Astrocyte of the hippocampus (primary cell): ENCODE measurements at regions not wholly inside any gene's neighbourhood (a gene's known extent, or its start where the extent isn't known, plus 50 kb on each side); places are given as distances from the start of the nearest gene placed in this dataset.
A peak's percentile ranks its signal among the peaks of the same experiment; 100 is the strongest.
"Not testable (repeated sequence)": the region's sequence is repeated elsewhere in the genome, so short reads cannot be mapped to it uniquely, and the experiment has no call there.

Experiments
- DNase-seq: peaks from one replicate; pipeline ENCODE4 v3.0.0; 2011; ENCODE audit warnings: low read depth, low spot score

DNA sequence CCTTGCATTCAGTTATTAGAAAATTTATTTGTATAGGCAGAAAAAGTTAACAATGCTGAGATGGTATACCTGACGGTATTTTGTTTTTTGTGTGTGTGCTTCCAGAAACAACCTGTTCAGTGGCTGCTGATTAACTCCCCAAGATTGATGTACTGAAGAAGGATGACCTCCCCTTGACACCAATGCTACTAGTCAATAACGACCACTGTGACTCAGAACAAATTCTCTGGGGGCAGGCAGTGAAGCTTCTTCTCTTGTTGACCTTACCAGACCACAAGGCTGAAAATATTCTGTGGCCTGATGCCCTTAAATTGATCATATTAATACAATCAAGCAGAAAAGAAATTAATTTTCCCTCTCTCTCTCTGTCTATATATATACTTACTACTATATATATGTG is 1182.9 kb upstream of the CRIM1 start:
- no peak for DNase-seq

DNA sequence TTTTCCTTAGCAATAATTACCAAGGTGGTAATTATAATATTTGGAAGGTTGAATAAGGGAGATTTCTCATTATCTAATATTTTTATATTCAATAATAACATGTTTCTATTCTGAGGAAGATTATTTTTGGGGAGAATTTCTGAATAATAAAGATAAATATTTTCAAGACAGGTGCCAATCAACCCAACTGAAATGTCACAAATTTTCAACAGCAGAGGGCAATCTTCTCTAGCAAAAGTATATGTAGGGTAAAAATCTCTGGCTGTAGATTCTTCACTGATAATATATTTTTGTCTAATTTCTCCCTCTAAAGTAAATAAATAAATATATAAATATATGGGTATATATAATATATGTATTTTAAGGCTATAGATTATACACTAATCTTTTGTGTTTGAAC is 1187.2 kb upstream of the CRIM1 start:
- DNase-seq, result no peak

DNA sequence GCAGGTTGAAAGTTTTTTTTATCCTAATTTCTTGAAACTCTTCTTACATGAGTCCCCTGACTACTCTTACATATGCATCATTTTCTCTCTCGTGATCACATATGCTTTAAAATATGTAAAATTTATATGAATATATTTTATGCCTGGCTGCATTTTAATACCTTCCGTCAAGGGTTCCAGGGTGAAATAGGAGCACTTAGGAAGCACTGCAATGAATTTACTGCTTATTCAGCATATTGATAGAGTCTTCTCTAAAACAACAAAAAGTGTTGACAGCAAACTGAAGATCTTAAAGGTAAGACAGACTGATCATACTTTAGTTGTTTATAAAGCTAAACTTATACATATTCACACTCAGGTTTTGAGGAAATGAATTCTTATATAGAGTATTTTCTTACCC is 1191.6 kb upstream of the CRIM1 start:
- no peak for DNase-seq

DNA sequence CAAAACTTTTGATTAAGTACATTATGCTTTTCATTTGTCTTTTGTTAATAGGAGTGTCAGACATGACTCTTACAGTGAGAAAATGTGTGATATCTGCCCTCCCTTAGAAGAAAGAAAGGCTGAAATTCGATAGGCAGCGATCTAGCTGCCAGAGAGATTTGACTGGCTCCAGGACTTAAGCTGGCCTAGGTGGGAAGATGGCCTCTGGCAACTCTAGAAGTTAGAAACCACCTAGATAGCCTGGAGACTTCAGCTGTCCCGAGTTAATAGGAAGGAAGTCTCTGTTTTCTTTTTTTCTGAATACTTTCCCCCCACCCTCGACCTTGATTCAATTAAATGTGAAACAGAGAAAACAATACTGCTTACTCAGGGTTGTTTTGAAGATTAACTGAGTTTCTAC is 1194.7 kb upstream of the CRIM1 start:
- no peak for DNase-seq

DNA sequence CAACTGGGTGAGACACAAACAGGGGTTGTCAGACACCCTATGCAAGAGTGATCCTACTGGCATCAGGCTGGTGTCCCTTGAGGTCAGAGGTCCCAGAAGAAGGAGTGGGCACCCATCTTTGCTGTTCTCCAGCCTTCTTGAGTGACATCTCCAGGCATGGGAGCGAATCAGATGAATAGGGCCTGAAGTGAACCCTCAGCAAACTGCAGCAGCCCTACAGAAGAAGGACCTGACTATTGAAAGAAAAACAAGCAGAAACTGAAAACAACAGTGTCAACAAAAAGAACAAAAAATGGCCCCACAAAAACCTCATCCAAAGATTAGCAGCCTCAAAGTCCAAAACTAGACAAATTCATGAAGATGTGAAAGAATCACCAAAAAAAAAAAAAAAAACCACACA is 1229.7 kb upstream of the CRIM1 start:
- DNase-seq, result no peak

- no peak for DNase-seq
These were observed 1230.3 kb upstream of the CRIM1 start for GRCh38 chr2:35125278-35125677.

GRCh38 chr2:35116151-35116550 is 1239.4 kb upstream of the CRIM1 start:
- no peak for DNase-seq

- DNase-seq, result peak; percentile 6
These were observed 1240.8 kb upstream of the CRIM1 start for GRCh38 chr2:35114765-35115164.

DNA sequence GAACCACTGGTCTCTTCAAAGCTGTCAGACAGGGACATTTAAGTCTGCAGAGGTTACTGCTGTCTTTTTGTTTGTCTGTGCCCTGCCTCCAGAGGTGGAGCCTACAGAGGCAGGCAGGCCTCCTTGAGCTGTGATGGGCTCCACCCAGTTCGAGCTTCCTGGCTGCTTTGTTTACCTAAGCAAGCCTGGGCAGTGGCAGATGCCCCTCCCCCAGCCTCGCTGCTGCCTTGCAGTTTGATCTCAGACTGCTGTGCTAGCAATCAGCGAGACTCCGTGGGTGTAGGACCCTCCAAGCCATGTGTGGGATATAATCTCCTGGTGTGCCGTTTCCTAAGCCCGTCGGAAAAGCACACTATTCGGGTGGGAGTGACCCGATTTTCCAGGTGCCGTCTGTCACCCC is 1243.2 kb upstream of the CRIM1 start:
- not testable (repeated sequence) for DNase-seq

GRCh38 chr2:35104309-35104708 is 1251.3 kb upstream of the CRIM1 start:
- DNase-seq, result no peak

DNA sequence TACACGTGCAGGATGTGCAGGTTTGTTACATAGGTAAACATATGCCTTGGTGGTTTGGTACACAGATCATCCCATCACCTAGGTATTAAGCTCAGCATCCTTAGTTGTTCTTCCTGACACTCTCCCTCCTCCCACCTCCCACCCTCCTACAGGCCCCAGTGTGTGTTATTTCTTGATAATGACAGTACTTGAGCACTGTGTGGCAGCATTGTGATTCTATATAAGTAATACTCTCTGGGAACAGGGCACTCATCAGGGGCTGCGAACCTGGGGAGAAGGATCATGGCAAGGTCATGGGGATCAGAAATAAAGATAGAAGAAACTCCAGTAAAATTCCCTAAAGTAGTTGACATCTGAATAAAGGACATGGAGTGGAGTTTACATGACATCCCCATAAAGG is 1256.2 kb upstream of the CRIM1 start:
- DNase-seq, result no peak

- no peak for DNase-seq
These were observed 1273.5 kb upstream of the CRIM1 start for GRCh38 chr2:35082072-35082471.

DNA sequence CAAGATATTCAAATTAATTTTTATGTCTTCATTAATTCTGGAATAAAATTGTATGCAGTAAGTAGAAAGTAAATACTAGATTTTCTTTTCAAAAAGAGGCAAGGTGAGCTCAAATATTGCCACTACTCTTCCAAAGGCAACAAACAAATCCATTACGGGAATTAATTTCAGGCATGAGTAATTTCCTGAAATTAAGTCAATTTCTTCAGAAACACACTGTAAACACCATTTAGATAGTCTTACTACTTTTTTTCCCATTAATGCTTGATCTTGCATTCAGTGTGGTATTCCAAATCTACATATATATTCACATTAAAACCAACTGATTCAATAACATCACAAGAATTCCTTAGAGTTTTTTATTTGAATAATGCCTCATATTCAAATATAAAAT is 1274.0 kb upstream of the CRIM1 start:
- no peak for DNase-seq

DNA sequence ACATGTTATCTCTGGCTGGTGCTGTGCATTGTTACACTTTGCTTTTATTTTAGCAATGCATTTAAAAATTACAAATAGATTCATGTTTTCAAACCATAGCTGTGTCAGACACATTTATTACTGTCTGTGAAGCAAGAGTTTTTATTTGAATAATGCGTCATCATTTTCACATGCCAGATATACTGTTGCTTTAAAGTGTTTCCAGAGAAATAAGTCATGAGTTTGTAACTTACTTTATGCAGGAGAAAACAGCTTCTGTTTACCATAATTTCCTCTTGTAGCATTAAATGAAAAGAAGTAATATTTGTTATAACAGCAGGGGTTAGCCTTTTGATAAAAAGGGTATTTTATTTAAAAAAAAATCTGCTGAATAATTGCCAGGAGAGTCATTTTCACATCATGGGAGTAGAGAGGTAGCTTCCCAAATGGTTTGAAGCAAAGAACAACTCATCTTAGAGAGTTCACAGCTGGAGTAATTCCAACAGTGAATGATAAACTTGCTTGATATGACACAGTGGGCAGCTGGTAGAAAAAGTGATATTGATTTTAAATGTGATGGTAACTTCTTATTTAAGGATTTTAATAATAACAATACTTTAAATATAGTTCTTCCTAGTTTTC is 1274.5 kb upstream of the CRIM1 start:
- DNase-seq, result no peak

DNA sequence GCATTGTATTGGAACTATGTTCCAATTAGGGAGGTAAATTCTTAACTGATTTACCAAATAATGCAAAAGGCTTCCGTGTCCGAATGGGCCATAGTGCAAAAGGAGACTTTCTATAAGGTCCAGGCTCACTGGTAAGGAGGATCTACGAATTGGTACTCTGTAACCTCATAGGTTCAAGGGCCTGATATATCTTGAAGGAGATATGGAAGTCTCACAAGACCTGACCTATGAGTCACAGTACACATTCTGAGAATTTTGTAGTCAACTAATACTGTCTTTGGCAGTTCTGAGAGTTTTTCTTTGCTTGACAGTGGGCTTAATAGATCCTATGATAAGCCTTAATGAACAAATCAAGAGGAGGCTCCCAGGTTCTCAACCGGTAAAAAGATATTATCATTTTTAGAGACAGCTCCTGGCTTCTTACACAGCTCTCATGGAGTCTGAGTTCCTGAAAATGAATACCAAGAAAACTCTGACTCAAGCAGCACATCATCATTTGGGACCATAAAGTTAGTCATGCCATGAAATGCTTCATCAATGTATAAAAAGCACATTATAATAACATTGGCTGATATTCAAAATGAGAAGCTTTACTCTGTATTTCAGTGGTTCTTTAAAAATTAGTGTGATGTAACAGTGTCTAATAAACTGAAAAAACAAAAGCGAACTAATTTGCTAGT is 1275.2 kb upstream of the CRIM1 start:
- no peak for DNase-seq

DNA sequence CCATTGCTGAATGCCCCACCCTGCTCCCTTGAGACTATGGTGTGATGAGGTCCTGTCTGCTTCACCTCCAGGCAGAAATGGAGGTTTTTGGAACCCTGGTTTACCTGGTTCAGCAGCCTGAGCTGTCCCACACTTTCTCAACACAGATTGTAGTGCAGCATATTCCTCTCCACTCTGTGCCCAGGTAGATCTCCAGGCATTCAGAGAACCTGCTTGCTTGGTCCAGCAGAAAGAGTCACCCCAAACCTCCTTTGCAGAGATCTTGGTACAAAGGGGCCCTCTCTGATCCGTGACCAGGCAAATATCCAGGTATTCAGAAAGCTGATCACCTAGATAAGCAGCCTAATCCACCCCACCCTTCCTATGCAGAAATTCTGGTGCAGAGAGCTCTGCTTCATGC is 1288.2 kb upstream of the CRIM1 start:
- DNase-seq, result no peak

DNA sequence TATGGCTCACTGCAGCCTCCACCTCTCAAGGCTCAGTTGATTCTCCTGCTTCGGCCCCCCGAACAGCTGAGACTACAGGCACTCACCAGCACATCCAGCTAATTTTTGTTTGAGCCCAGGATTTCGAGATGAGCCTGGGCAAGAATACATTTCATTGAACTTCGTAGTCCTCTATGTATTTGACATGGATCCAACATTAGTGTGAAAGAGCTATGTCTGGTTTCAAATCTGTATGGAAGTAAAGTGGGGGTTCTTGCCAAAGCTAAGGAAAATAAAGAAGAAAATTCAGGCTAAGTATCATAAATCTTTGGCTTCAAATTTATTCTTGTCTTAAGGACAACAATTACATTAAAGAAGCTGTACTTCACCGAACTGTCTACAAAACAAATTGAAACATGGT is 1291.7 kb upstream of the CRIM1 start:
- DNase-seq, result no peak

GRCh38 chr2:35035883-35036282 is 1319.7 kb upstream of the CRIM1 start:
- DNase-seq, result no peak

DNA sequence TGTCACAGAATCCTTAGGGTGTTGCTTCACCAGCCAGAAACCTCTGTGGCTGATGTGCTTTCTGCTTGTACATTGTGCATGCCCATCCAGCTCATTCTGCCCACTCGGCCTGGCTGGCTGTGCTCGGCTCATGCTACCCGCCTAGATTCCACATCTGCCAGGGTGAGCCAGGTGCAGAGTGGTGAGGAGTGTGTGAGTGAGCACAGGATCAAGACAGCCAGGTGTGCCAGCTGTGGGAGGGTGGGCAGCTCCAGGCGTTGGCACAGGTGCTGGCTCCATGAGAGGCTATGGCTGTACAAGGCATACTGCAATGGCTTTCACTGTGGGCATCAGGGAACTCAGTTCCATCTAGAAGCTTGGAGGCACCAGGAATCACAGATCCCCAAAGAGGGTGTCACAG is 1321.8 kb upstream of the CRIM1 start:
- DNase-seq, result no peak

DNA sequence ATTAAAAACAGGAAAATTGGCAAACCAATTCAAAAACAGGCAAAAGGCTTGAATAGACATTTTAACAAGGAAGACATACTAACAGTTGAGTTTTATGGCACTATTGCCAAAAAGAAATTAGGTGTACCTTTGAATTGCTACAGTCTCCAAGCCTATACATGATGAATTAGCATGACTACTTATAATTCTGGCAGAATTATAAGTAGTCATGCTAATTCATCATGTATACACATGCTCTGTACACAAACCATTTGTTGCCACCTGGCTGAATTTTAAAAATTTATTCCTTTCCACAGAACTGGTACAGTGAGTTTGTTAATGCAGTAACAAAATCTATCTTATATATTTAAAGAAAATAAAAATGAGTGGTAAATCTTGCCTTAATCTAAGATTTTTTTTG is 1332.0 kb upstream of the CRIM1 start:
- DNase-seq, result no peak

DNA sequence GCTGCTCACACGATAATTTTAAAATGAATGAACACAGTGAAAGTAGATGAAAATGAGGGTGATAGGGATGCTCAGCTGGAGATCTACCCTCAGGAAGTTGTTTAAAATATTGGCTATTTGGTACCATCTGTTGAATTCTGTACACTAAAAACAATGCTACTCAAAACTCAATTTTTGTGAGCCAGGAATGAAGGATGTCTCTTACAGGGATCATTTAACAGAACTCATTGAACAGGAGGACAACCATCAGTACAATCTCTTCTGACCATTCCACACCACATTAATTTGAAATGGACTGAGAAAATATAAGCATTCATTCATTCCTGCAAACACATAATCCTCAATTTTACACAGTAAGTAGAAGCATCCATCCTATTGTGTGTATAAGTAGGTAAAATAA is 1355.1 kb upstream of the CRIM1 start:
- DNase-seq, result no peak

DNA sequence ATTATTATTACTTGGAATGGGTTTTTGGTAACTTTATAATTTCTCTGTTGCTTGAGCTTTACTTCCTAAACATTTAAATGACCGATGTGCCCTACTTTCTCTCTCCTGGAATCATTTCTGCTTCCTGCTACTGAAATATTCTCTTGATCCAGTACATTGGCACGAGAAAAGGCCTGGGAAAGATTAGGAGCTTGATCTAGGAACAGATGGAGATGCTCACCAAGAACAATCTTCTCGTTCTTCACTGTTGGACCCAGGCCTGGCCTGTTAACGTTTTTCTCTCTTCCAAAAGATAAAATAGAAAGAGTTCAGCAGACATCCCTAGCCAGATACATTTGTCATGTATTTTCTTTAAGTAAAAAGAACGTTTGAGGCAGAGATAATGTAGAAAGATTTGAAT is 1356.8 kb upstream of the CRIM1 start:
- no peak for DNase-seq

GRCh38 chr2:34997779-34998178 is 1357.8 kb upstream of the CRIM1 start:
- DNase-seq, result no peak

DNA sequence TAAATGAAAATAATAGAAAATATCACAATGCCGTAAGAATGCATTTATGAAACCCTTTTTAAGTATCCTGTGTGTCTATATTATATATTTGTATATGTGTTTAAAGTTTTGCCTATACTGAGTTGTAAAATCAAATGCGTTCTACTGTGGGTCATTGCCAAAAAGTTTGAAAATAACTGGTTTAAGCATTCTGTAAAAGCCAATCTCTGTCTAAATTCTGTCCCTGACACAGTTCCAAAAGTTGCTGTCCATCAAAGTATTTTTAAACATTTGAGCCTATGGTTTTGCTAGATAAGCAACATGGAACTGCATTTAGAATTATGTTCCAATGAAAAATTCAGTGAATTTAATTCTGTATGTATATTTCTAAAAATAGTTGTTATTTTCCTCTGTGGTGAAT is 1360.4 kb upstream of the CRIM1 start:
- no peak for DNase-seq
